ENCODE measurements at regions not wholly inside any gene's neighbourhood (a gene's known extent, or its start where the extent isn't known, plus 50 kb on each side); places are given as distances from the start of the nearest gene placed in this dataset.

DNA sequence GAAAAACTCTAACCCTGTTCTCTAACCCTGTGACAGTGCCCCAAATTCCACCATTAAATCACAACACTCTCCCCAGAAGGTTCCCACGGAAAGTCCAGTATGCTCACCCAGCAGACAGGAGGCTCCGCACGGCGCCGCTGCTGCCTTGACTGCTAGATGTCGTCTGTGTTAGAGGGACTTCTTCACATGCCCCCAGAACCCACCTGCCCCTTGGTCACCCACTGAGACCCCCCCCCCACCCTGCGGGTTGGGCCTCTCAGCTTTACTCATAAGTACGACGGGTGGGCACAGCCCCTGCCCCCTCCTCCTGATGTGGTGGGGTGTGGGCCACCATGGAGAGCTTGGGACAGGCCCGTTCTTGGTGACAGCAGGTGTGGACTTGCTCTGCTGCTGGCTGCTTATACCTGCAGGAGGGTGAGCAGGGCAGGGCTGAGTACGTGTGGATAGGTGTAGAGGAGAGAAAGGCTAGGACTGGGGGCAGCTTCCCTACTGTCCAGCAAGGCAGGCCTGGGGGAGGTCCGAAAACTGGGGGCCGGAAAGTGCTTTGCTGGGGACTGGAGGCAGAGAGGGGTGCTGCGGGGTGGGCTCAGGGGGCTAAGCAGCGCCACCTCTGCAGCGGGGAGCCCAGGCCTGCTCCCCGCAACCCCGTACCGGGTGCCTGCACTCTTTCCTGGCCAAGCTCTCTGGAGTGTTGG is 57.5 kb upstream of the OLFM1 start:
- TF ChIP-seq FOSL2 (IDR thresholded peaks at IDR 0.05; ENCODE audit: borderline replicate concordance, low read depth): no peak
- no peak for TF ChIP-seq MXI1 (IDR thresholded peaks at IDR 0.05; ENCODE audit: low read depth, low read length)
- TF ChIP-seq TAF1 (IDR thresholded peaks at IDR 0.05; ENCODE audit: borderline replicate concordance, low read depth, low read length): no peak
- TF ChIP-seq SMC3 (IDR thresholded peaks at IDR 0.05; ENCODE audit: low read depth, low read length): no peak
- no peak for TF ChIP-seq NRF1 (IDR thresholded peaks at IDR 0.05; ENCODE audit: low read depth, low read length)
- TF ChIP-seq, protein P1, sequence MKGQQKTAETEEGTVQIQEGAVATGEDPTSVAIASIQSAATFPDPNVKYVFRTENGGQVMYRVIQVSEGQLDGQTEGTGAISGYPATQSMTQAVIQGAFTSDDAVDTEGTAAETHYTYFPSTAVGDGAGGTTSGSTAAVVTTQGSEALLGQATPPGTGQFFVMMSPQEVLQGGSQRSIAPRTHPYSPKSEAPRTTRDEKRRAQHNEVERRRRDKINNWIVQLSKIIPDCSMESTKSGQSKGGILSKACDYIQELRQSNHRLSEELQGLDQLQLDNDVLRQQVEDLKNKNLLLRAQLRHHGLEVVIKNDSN (IDR thresholded peaks at IDR 0.05; ENCODE audit: borderline replicate concordance, low read depth): no peak
- TF ChIP-seq, protein P2, sequence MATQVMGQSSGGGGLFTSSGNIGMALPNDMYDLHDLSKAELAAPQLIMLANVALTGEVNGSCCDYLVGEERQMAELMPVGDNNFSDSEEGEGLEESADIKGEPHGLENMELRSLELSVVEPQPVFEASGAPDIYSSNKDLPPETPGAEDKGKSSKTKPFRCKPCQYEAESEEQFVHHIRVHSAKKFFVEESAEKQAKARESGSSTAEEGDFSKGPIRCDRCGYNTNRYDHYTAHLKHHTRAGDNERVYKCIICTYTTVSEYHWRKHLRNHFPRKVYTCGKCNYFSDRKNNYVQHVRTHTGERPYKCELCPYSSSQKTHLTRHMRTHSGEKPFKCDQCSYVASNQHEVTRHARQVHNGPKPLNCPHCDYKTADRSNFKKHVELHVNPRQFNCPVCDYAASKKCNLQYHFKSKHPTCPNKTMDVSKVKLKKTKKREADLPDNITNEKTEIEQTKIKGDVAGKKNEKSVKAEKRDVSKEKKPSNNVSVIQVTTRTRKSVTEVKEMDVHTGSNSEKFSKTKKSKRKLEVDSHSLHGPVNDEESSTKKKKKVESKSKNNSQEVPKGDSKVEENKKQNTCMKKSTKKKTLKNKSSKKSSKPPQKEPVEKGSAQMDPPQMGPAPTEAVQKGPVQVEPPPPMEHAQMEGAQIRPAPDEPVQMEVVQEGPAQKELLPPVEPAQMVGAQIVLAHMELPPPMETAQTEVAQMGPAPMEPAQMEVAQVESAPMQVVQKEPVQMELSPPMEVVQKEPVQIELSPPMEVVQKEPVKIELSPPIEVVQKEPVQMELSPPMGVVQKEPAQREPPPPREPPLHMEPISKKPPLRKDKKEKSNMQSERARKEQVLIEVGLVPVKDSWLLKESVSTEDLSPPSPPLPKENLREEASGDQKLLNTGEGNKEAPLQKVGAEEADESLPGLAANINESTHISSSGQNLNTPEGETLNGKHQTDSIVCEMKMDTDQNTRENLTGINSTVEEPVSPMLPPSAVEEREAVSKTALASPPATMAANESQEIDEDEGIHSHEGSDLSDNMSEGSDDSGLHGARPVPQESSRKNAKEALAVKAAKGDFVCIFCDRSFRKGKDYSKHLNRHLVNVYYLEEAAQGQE (IDR thresholded peaks at IDR 0.05; ENCODE audit: low read depth, low read length): no peak
- TF ChIP-seq RFX5 (IDR thresholded peaks at IDR 0.05; ENCODE audit: low read length): no peak
- TF ChIP-seq EZH2phosphoT487 (IDR thresholded peaks at IDR 0.05; ENCODE audit: borderline replicate concordance, low read depth): no peak
- TF ChIP-seq RXRA (IDR thresholded peaks at IDR 0.05; ENCODE audit: borderline replicate concordance, low read depth): no peak
- TF ChIP-seq FOXJ3 (CRISPR knock-in tag; IDR thresholded peaks at IDR 0.05): no peak
- TF ChIP-seq EP300 (IDR thresholded peaks at IDR 0.05; ENCODE audit: borderline replicate concordance in 1 of 2, low read depth in 1 of 2, low read length in 1 of 2): no peak
- TF ChIP-seq, protein P3, sequence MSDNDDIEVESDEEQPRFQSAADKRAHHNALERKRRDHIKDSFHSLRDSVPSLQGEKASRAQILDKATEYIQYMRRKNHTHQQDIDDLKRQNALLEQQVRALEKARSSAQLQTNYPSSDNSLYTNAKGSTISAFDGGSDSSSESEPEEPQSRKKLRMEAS (IDR thresholded peaks at IDR 0.05; ENCODE audit: low read depth): no peak
- Histone ChIP-seq H3K27ac (ENCODE audit: low read depth in 2 of 2, low read length in 1 of 2) (no peak overlapping the region), H3K9ac (no peak overlapping the region), H3K4me1 (ENCODE audit: control insufficient read depth in 1 of 2, insufficient read depth in 2 of 2, low read depth in 1 of 2, low read length in 1 of 2) (no peaks in the 10 kb centered on the region), H3K9me3 (no peaks in the 10 kb centered on the region), H3F3A (replicated peaks; ENCODE audit: insufficient read depth) (no peaks in the 10 kb centered on the region), H3K79me2 (ENCODE audit: insufficient read depth) (no peaks in the 10 kb centered on the region), H2AFZ (ENCODE audit: low read depth) (no peak overlapping the region), H4K20me1 (ENCODE audit: insufficient read depth) (no peaks in the 10 kb centered on the region), H3K9me2 (no peaks in the 10 kb centered on the region), H3K4me3 (ENCODE audit: low read depth in 2 of 2, low read length in 1 of 2) (no peak overlapping the region), H3K36me3 (replicated peaks in 1 of 2; ENCODE audit: control insufficient read depth in 1 of 2, insufficient read depth in 2 of 2, low read length in 1 of 2) (no peaks in the 10 kb centered on the region), H3K27me3 (ENCODE audit: insufficient read depth) (no peaks in the 10 kb centered on the region), H3K4me2 (no peak overlapping the region)
- ChIA-PET POLR2A (no interaction called here), CTCF (interaction anchor here (1.3 kb wide), 1 partner anchor 56 kb away, joined by 3 read pairs; no protein-coding TSS in a partner anchor)
- 47% methylated on average over 12 of the region's 19 CpGs for WGBS (ENCODE audit: low lambda C conversion rate)
- DNase-seq: no peak
